Naive thymus-derived CD4-positive, alpha-beta T cell (primary cell): ENCODE measurements at regions not wholly inside any gene's neighbourhood (a gene's known extent, or its start where the extent isn't known, plus 50 kb on each side); places are given as distances from the start of the nearest gene placed in this dataset.

Source experiments
- ATAC-seq: fragments of 150-1000 bp; cut with Tn5 transposase; 2 replicates; pipeline ENCODE4 v1.10.0; 2021; ENCODE audit warnings: mild to moderate bottlenecking, moderate library complexity
- CTCF ChIA-PET: fragments of 350-600 bp; sonication (Branson Sonifier 250); formaldehyde crosslinking; loops from one replicate; lab custom pipeline; 2021; ENCODE audit warnings: antibody characterized with exemption; lab: Charles Lee
- POLR2A ChIA-PET: fragments of 350-600 bp; sonication (Branson Sonifier 250); formaldehyde crosslinking; loops from one replicate; lab custom pipeline; 2021; ENCODE audit warnings: antibody characterized with exemption, inconsistent platforms; lab: Charles Lee
- DNase-seq, 9 donors: peaks; one replicate each; pipeline versions ENCODE4 v3.0.0 to v3.0.0-alpha.2; 2020 to 2022; ENCODE audit warnings: mixed read lengths in 1 of 9
- H3K27ac ChIP-seq: one replicate; pipeline ENCODE4 v1.7.0; 2013; ENCODE audit warnings: mild to moderate bottlenecking, low read depth, low read length, moderate library complexity
- H3K27me3 ChIP-seq, 2 donors: one replicate each; pipeline ENCODE4 v1.7.0; 2013; ENCODE audit warnings: low read length in 2 of 2, mild to moderate bottlenecking in 2 of 2, moderate library complexity in 2 of 2; ENCODE audit not compliant: control insufficient read depth in 2 of 2, insufficient read depth in 2 of 2
- H3K36me3 ChIP-seq, 3 experiments: 1 replicate in 2 of 3; 2 replicates in 1 of 3; pipeline ENCODE4 v1.7.0; 2013; ENCODE audit warnings: low read length in 3 of 3, mild to moderate bottlenecking in 3 of 3, moderate library complexity in 1 of 3; ENCODE audit not compliant: insufficient read depth in 3 of 3, control insufficient read depth in 2 of 3
- H3K4me1 ChIP-seq, 2 donors: one replicate each; pipeline ENCODE4 v1.7.0; 2013; ENCODE audit warnings: low read length in 2 of 2, mild to moderate bottlenecking in 2 of 2, moderate library complexity in 1 of 2; ENCODE audit not compliant: control insufficient read depth in 2 of 2, insufficient read depth in 2 of 2
- H3K4me3 ChIP-seq: 2 replicates; pipeline ENCODE4 v1.7.0; 2013; ENCODE audit warnings: mild to moderate bottlenecking, low read length
- H3K9me3 ChIP-seq, 3 experiments: 1 replicate in 2 of 3; 2 replicates in 1 of 3; pipeline ENCODE4 v1.7.0; 2013; ENCODE audit warnings: low read length in 3 of 3; ENCODE audit not compliant: control insufficient read depth in 2 of 3
- H3K27ac Mint-ChIP-seq, 9 donors: one replicate each; pipeline ENCODE4 v1.8.0; 2020 to 2022; ENCODE audit warnings: mixed read lengths in 9 of 9, mild to moderate bottlenecking in 8 of 9, moderate library complexity in 5 of 9, inconsistent platforms in 2 of 9
- H3K27me3 Mint-ChIP-seq, 5 donors: one replicate each; pipeline ENCODE4 v1.8.0; 2021 to 2022; ENCODE audit warnings: mixed read lengths in 5 of 5, mild to moderate bottlenecking in 1 of 5
- H3K36me3 Mint-ChIP-seq, 5 donors: one replicate each; pipeline ENCODE4 v1.8.0; 2020 to 2022; ENCODE audit warnings: mixed read lengths in 5 of 5, mild to moderate bottlenecking in 3 of 5, inconsistent platforms in 1 of 5
- H3K4me1 Mint-ChIP-seq, 7 donors: one replicate each; pipeline ENCODE4 v1.8.0; 2020 to 2022; ENCODE audit warnings: mixed read lengths in 7 of 7, mild to moderate bottlenecking in 3 of 7, inconsistent platforms in 1 of 7
- H3K4me3 Mint-ChIP-seq, 10 donors: one replicate each; pipeline ENCODE4 v1.8.0; 2020 to 2022; ENCODE audit warnings: mild to moderate bottlenecking in 10 of 10, mixed read lengths in 10 of 10, moderate library complexity in 6 of 10, inconsistent platforms in 2 of 10
- H3K9me3 Mint-ChIP-seq, 11 donors: one replicate each; pipeline ENCODE4 v1.8.0; 2020 to 2022; ENCODE audit warnings: mixed read lengths in 11 of 11, mild to moderate bottlenecking in 4 of 11, inconsistent platforms in 1 of 11, moderate library complexity in 1 of 11
- intact Hi-C, 2 donors: fragments of 100-400 bp; cut with micrococcal nuclease; formaldehyde crosslinking; loops; one replicate each; pipeline ENCODE4 v1.15.1; 2023

DNA sequence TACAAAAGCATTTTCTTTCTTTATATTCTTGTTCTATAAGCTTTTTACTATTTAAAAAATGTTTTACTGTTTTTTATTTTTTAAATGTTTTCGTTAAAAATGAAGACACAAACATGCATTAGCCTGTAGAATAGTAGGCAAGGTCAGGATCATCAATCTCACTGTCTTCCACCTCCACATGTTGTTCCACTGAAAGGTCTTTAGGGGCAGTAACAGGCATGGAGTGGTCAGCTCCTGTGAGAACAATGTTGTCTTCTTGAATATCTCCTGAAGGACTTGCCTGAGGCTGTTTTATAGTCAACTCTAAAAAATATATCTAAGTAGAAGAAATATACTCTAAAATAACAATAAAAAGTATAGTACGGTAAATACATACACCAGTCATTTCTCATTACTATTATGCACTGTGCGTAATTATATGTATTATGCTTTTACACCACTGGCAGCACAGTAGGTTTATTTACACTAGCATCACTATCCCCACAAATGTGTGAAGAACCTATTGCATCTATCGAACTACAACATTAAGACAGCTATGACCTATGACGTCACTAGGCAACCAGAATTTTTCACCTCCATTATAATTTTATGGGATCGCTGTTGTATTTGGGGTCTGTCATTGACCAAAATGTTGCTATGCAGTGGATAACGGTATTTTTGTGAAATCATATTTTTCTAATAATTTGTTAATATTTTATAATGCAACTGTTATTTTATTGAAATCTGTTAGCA, 764.3 kb downstream of the METTL4 start:
- Histone ChIP-seq H3K36me3 (no peaks in the 10 kb centered on the region), H3K27me3 (no peaks in the 10 kb centered on the region), H3K9me3 (no peaks in the 10 kb centered on the region), H3K4me3 (no peak overlapping the region), H3K27ac (no peak overlapping the region), H3K4me1 (no peaks in the 10 kb centered on the region)
- ATAC-seq (no peak), DNase-seq (no peak)
- peaks cover 0 to 4% (median 0%) of the 10 kb centered on the region in 5 donors for H3K36me3 Mint-ChIP-seq
- POLR2A ChIA-PET, result no interaction called here
- H3K4me3 Mint-ChIP-seq, result no peak overlapping the region
- CTCF ChIA-PET, result no interaction called here
- no peaks in the 10 kb centered on the region for H3K4me1 Mint-ChIP-seq
- no peak overlapping the region for H3K27ac Mint-ChIP-seq
- intact Hi-C loops, result no loop called here
- H3K27me3 Mint-ChIP-seq, result no peaks in the 10 kb centered on the region
- peaks cover 0 to 13% (median 2%) of the 10 kb centered on the region in 11 donors for H3K9me3 Mint-ChIP-seq

DNA sequence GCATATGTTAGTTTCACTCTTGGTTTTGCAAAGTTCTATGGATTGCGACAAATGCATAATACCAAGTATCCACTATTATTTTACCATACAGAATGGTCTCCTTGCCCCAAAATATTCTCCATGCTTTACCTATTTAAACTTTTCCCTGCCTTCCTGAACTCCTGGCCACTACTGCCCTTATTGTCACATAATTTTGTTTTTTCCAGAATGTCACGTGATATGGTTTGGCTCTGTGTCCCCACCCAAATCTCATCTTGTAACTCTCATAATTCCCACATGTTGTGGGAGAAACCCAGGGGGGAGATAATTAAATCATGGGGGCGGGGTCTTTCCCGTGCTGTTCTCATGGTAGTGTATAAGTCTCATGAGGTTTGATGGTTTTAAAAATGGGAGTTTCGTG, 760.0 kb downstream of the METTL4 start:
- Histone ChIP-seq H3K4me1 (no peaks in the 10 kb centered on the region), H3K9me3 (no peaks in the 10 kb centered on the region), H3K27ac (no peak overlapping the region), H3K36me3 (no peaks in the 10 kb centered on the region), H3K4me3 (no peak overlapping the region), H3K27me3 (no peaks in the 10 kb centered on the region)
- Mint-ChIP-seq H3K4me1 (no peaks in the 10 kb centered on the region), H3K27me3 (no peaks in the 10 kb centered on the region), H3K27ac (no peak overlapping the region), H3K36me3 (peaks cover 0 to 4% (median 0%) of the 10 kb centered on the region in 5 donors), H3K9me3 (peaks cover 0 to 13% (median 3%) of the 10 kb centered on the region in 11 donors), H3K4me3 (no peak overlapping the region)
- intact Hi-C loops, result no loop called here
- ATAC-seq (no peak), DNase-seq (no peak)
- ChIA-PET POLR2A (no interaction called here), CTCF (no interaction called here)

DNA sequence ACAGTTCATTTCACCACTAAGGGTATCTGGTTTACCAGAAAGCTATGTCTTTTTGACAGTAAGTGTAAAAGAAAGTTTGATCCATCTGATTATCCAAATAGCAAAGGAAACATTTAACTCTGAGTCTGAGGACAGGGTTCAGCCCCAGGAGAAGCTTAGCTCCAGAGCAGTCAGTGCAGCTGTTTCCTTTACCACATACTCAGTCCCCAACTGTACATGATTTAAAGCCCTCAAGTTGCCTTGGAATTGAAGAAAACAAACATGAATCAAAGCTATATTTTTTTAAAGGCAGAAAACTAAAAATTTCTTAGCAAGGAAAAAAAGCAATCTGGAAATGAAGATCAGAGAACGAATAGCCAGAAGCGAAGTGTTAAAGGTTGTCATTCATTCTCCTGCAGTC, 746.0 kb downstream of the METTL4 start:
- ATAC-seq, result no peak
- Mint-ChIP-seq H3K36me3 (no peaks in the 10 kb centered on the region), H3K9me3 (peaks cover 0 to 3% (median 0%) of the 10 kb centered on the region in 11 donors), H3K27me3 (no peaks in the 10 kb centered on the region), H3K4me1 (no peaks in the 10 kb centered on the region), H3K27ac (no peak overlapping the region), H3K4me3 (no peak overlapping the region)
- Histone ChIP-seq H3K27ac (no peak overlapping the region), H3K9me3 (no peaks in the 10 kb centered on the region), H3K36me3 (no peaks in the 10 kb centered on the region), H3K4me3 (no peak overlapping the region), H3K27me3 (no peaks in the 10 kb centered on the region), H3K4me1 (no peaks in the 10 kb centered on the region)
- intact Hi-C loops, result no loop called here
- ChIA-PET CTCF (no interaction called here), POLR2A (no interaction called here)
- DNase-seq, result no peak

DNA sequence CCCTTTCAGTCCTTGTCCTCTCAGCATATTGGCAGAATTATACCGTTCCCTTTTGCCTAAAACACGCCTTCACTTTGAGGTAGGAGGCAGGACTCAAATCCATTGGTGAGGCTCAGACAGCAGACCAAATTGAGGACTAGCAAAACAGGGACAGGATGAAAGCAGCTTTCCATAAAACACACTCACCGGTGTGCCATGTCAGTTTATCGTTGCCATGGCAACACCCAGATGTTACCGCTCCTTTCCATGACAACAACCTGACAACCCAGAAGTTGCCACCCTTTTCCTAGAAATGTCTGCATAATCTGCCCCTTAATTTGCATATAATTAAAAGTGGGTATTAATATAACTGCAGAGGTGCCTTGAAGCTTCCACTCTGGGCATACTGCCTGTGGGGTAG, 730.4 kb downstream of the METTL4 start:
- no peak overlapping the region for H3K27ac ChIP-seq
- H3K9me3 Mint-ChIP-seq, result peaks cover 3 to 18% (median 6%) of the 10 kb centered on the region in 11 donors
- no peaks in the 10 kb centered on the region for H3K27me3 ChIP-seq

DNA sequence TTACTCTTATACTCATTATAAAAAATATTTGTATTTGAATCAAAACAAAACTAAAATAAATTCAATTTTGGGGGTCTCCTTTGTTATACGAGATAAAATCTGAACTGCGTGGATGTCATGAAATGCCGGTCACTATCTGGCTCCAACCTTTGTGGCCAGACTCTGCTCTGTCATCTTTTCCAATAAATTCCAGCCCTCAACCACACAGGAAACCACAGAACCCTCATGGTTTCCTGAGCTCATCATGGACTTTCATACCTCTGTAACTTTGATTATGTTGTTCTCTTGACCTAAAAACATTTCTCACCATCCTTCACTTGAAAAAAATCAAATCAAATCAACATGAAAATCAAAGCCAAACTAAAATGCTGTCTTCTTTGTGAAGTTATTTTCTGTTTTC, 724.7 kb downstream of the METTL4 start:
- H3K27me3 Mint-ChIP-seq, result peaks cover 0 to 20% (median 7%) of the 10 kb centered on the region in 5 donors
- no peak for ATAC-seq
- no peaks in the 10 kb centered on the region for H3K36me3 Mint-ChIP-seq
- intact Hi-C loops, result loop anchor here in 1 of 2 donors (10.0 kb wide), 1 partner anchor 132 kb away; no protein-coding TSS in a partner anchor
- H3K4me1 Mint-ChIP-seq, result peaks cover 0 to 3% (median 0%) of the 10 kb centered on the region in 7 donors
- ChIA-PET CTCF (no interaction called here), POLR2A (no interaction called here)
- Histone ChIP-seq H3K36me3 (no peaks in the 10 kb centered on the region), H3K4me3 (no peak overlapping the region), H3K27ac (no peak overlapping the region), H3K9me3 (no peaks in the 10 kb centered on the region), H3K4me1 (no peaks in the 10 kb centered on the region), H3K27me3 (no peaks in the 10 kb centered on the region)
- no peak overlapping the region for H3K4me3 Mint-ChIP-seq
- no peak for DNase-seq
- H3K27ac Mint-ChIP-seq, result no peak overlapping the region
- H3K9me3 Mint-ChIP-seq, result peaks cover 0 to 13% (median 4%) of the 10 kb centered on the region in 11 donors

More for the DNA sequence above, 730.4 kb downstream of the METTL4 start:
- no peak overlapping the region for H3K4me3 Mint-ChIP-seq
- Histone ChIP-seq H3K4me1 (no peaks in the 10 kb centered on the region), H3K4me3 (no peak overlapping the region), H3K9me3 (no peaks in the 10 kb centered on the region), H3K36me3 (no peaks in the 10 kb centered on the region)
- H3K27ac Mint-ChIP-seq, result no peak overlapping the region
- DNase-seq (no peak), ATAC-seq (no peak)
- ChIA-PET POLR2A (no interaction called here), CTCF (no interaction called here)
- intact Hi-C loops, result loop anchor here in 1 of 2 donors (10.0 kb wide), 1 partner anchor 126 kb away; no protein-coding TSS in a partner anchor
- H3K4me1 Mint-ChIP-seq, result no peaks in the 10 kb centered on the region
- no peaks in the 10 kb centered on the region for H3K36me3 Mint-ChIP-seq
- H3K27me3 Mint-ChIP-seq, result no peaks in the 10 kb centered on the region

DNA sequence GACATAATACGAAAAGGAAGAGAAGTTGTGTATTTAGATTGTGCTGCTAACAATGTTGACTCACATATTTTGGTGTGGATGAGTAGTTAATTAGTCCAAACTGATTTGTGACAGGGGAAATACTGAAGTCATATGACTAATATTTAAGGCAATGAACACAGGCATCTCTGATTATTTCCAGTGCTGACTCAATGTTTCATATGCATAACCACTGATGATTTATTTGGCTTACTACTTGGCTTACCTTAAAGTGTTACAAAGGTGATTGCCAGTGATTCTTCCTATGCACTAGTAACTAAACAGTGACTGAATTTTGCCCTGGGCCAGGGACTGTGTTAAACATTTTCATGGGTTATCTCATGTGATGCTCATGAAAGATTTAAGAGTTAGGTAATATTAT, 722.6 kb downstream of the METTL4 start:
- POLR2A ChIA-PET, result no interaction called here
- Mint-ChIP-seq H3K27ac (no peak overlapping the region), H3K4me3 (no peak overlapping the region)

DNA sequence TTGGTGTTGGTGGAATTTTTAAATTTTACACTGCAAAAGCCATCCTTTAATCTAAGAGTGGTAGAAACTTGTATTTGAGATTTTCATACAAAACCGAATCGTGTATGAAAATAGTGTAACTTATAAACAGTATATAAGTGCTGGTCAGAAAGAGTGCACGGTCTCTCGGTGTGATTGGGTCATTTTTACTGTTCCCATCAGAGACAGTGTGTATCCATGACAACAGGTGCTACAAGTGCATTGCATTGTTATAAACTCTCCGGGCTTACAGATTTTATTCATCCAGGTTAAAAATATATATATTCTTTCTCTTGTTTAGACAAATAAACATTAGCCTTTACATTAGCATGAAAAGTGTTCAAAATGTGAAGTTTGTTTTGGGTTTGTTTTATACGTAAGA, 721.9 kb downstream of the METTL4 start:
- ChIA-PET POLR2A (no interaction called here), CTCF (no interaction called here)
- Mint-ChIP-seq H3K4me1 (peaks cover 0 to 3% (median 0%) of the 10 kb centered on the region in 7 donors), H3K4me3 (no peak overlapping the region), H3K27ac (no peak overlapping the region), H3K9me3 (peaks cover 0 to 9% (median 2%) of the 10 kb centered on the region in 11 donors), H3K36me3 (peaks cover 0 to 3% (median 0%) of the 10 kb centered on the region in 5 donors), H3K27me3 (peaks cover 0 to 25% (median 7%) of the 10 kb centered on the region in 5 donors)
- no peak overlapping the region for H3K27ac ChIP-seq
- no peak overlapping the region for H3K4me3 ChIP-seq
- ATAC-seq, result no peak
- intact Hi-C loops, result loop anchor here in 1 of 2 donors (10.0 kb wide), 1 partner anchor 135 kb away; no protein-coding TSS in a partner anchor
- H3K4me1 ChIP-seq, result no peaks in the 10 kb centered on the region
- DNase-seq, result no peak
- H3K27me3 ChIP-seq, result no peaks in the 10 kb centered on the region
- no peaks in the 10 kb centered on the region for H3K36me3 ChIP-seq
- H3K9me3 ChIP-seq, result no peaks in the 10 kb centered on the region

More for the DNA sequence above, 722.6 kb downstream of the METTL4 start:
- CTCF ChIA-PET, result no interaction called here
- no peak for DNase-seq
- no peak for ATAC-seq
- intact Hi-C loops, result loop anchor here in 1 of 2 donors (10.0 kb wide), 1 partner anchor 134 kb away; no protein-coding TSS in a partner anchor
- H3K4me3 ChIP-seq, result no peak overlapping the region
- peaks cover 0 to 3% (median 0%) of the 10 kb centered on the region in 5 donors for H3K36me3 Mint-ChIP-seq
- no peaks in the 10 kb centered on the region for H3K36me3 ChIP-seq
- no peak overlapping the region for H3K27ac ChIP-seq
- peaks cover 0 to 25% (median 7%) of the 10 kb centered on the region in 5 donors for H3K27me3 Mint-ChIP-seq
- peaks cover 0 to 3% (median 0%) of the 10 kb centered on the region in 7 donors for H3K4me1 Mint-ChIP-seq
- H3K27me3 ChIP-seq, result no peaks in the 10 kb centered on the region
- no peaks in the 10 kb centered on the region for H3K4me1 ChIP-seq
- no peaks in the 10 kb centered on the region for H3K9me3 ChIP-seq
- H3K9me3 Mint-ChIP-seq, result peaks cover 0 to 9% (median 3%) of the 10 kb centered on the region in 11 donors
